GM06990 (cell line): ENCODE measurements at regions not wholly inside any gene's neighbourhood (a gene's known extent, or its start where the extent isn't known, plus 50 kb on each side); places are given as distances from the start of the nearest gene placed in this dataset.

ENCODE experiments used
- DNase-seq: peaks from one replicate; pipeline ENCODE4 v3.0.0-alpha.2; 2011; ENCODE audit not compliant: insufficient read length; ENCODE audit errors: extremely low read depth
- H3K27me3 ChIP-seq: replicated peaks from 2 replicates; pipeline ENCODE4 v1.6.0; 2011; ENCODE audit warnings: low read length; ENCODE audit not compliant: control insufficient read depth, insufficient read depth
- H3K36me3 ChIP-seq: 2 replicates; pipeline ENCODE4 v1.5.1; 2011; ENCODE audit warnings: low read length; ENCODE audit not compliant: control insufficient read depth, insufficient read depth
- H3K4me3 ChIP-seq: replicated peaks from 2 replicates; pipeline ENCODE4 v1.5.1; 2011; ENCODE audit warnings: low read depth, mild to moderate bottlenecking, control low read depth, low read length
- TF ChIP-seq, protein P1 (sequence below): IDR thresholded peaks from 2 replicates; pipeline ENCODE4 v1.5.1; 2011; ENCODE audit warnings: low read length, control low read depth, mild to moderate bottlenecking, inconsistent platforms; ENCODE audit not compliant: insufficient read depth, poor library complexity, severe bottlenecking

DNA sequence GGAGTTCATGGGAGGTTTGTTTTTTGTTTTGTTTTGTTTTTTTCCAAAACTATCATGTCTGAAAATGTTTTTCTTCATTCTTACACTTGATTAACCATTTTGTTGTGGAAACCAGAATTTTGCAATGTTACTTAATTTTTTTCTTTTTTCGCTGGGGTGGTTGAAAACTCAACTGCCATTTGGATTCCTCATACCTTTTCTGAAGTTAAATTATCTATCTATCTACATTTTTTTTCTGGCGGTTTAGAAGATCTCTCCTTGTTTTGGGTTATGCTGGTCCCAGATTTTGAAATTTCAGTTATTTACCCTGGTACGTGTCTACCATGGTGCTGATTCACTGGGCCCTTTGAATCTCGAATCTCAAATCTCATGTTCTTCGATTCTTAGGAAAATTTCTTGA, 316.2 kb upstream of the SMARCA2 start:
- H3K27me3 ChIP-seq, result no peaks in the 10 kb centered on the region; the same call in 1 of the 2 replicates
- DNase-seq, result no peak
- TF ChIP-seq, protein P1, sequence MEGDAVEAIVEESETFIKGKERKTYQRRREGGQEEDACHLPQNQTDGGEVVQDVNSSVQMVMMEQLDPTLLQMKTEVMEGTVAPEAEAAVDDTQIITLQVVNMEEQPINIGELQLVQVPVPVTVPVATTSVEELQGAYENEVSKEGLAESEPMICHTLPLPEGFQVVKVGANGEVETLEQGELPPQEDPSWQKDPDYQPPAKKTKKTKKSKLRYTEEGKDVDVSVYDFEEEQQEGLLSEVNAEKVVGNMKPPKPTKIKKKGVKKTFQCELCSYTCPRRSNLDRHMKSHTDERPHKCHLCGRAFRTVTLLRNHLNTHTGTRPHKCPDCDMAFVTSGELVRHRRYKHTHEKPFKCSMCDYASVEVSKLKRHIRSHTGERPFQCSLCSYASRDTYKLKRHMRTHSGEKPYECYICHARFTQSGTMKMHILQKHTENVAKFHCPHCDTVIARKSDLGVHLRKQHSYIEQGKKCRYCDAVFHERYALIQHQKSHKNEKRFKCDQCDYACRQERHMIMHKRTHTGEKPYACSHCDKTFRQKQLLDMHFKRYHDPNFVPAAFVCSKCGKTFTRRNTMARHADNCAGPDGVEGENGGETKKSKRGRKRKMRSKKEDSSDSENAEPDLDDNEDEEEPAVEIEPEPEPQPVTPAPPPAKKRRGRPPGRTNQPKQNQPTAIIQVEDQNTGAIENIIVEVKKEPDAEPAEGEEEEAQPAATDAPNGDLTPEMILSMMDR, result no peak
- no peak overlapping the region for H3K4me3 ChIP-seq
- no peaks in the 10 kb centered on the region for H3K36me3 ChIP-seq

DNA sequence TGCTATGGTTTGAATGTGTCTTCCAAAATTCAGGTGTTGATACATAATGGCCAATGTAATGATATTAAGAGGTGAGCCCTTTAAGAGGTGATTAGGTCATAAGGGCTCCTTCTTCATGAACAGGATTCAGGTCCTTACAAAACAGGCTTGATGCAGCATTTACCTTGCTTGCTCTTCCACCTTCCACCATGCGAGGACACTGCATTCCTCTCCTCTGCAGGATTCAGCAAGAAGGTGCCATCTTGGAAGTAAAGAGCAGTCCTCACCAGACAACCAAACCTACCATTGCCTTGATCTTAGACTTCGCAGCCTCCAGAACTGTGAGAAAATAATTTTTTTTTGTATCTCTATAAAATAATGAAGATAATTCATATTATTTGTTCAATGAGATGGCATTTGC, 314.0 kb upstream of the SMARCA2 start:
- TF ChIP-seq, protein P1, result peak; percentile 22
- Histone ChIP-seq H3K36me3 (no peaks in the 10 kb centered on the region), H3K4me3 (no peak overlapping the region), H3K27me3 (no peaks in the 10 kb centered on the region; the same call in 1 of the 2 replicates)
- no peak for DNase-seq

DNA sequence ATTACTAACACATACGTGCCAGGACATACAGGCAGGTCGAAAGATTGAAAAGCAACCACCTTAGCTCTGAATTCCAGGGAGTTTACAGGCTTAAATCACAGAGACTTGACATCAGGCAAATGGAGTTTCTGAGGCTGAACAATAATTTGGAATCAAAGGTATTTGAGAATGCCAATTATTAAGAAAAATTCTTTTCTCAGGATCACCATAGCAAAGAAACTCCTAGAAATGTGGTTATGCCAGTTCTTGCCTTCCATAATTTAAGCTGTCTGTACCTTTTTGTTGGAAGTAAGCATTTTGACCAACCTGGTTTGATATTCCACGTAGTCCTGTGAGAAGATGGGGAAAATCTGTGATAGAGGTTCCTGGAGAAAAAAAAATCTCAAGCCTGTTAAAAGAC, 312.4 kb upstream of the SMARCA2 start:
- Histone ChIP-seq H3K36me3 (no peaks in the 10 kb centered on the region), H3K27me3 (no peaks in the 10 kb centered on the region; the same call in 1 of the 2 replicates), H3K4me3 (no peak overlapping the region)
- DNase-seq, result no peak
- TF ChIP-seq, protein P1, result no peak

DNA sequence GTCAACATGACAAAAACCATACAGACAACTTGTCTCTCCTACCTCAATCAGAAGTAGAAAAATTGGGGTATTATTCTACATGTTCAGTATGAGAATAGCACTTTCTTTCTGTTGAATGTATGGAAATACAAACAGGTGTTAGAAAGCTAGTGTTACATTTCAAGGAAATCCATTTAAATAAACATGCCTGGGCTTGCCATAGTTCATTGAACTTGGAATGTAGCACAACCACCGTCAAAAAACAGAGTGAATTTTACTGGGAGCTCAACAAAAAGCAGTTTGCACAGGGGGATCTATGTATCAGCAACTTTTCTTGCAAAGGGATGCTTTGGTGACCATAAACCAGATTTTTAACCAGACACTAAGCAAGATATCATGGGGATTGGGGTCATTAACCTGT, 307.9 kb upstream of the SMARCA2 start:
- TF ChIP-seq, protein P1, result no peak
- no peak for DNase-seq
- Histone ChIP-seq H3K27me3 (no peaks in the 10 kb centered on the region), H3K4me3 (no peak overlapping the region), H3K36me3 (no peaks in the 10 kb centered on the region)

DNA sequence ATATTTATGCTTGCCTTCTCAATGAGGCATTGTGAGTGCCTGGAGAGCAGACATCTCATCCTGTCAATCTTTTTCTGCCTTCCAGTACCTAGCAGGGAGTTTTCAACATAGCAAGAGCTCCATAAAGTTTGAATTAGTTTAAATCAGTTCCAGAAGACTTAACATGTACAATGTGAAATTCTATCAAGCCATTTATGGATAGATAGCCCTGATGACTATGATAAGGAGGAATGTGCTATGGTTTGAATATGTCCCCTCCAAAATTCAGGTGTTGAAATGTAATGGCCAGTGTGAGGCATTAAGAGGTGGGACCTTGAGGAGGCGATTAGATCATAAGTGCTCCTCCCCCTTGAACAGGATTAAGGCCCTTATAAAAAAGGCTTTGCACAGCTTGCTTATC, 306.9 kb upstream of the SMARCA2 start:
- Histone ChIP-seq H3K27me3 (no peaks in the 10 kb centered on the region), H3K4me3 (no peak overlapping the region), H3K36me3 (no peaks in the 10 kb centered on the region)
- no peak for DNase-seq
- TF ChIP-seq, protein P1, result no peak

DNA sequence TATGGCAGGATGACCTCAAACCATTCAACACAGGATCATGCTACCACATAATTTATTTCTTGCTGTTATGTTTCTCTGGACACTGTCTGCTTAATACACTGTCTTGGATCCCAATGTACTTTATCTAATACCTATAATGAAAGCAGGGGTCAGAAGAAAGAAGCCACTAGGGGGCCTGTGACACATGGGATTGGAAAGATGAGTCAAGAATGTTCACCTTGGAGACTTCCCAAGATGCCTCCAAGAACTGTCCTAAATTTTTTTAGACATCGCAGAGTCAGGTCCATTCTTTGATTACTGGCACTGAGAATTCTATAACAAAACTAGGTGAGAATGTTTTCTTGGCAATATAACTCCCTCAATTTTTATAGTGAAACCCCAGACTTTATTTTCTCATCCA, 305.8 kb upstream of the SMARCA2 start:
- TF ChIP-seq, protein P1, result peak; percentile 58
- H3K36me3 ChIP-seq, result no peaks in the 10 kb centered on the region
- H3K27me3 ChIP-seq, result no peaks in the 10 kb centered on the region
- DNase-seq, result no peak
- H3K4me3 ChIP-seq, result no peak overlapping the region
